GM23338 (cell line): ENCODE measurements at regions not wholly inside any gene's neighbourhood (a gene's known extent, or its start where the extent isn't known, plus 50 kb on each side); places are given as distances from the start of the nearest gene placed in this dataset.
"Not testable (repeated sequence)": the region's sequence is repeated elsewhere in the genome, so short reads cannot be mapped to it uniquely, and the experiment has no call there.

ENCODE experiments used
- ATAC-seq: fragments of 200-7000 bp; cut with Tn5 transposase; 3 replicates; pipeline ENCODE4 v1.9.1; 2020
- DNase-seq: peaks from one replicate; pipeline ENCODE4 v3.0.0-alpha.2; 2015; ENCODE audit warnings: low spot score
- H2AFZ ChIP-seq: fragments of 200-600 bp; sonication (generic); 2 replicates; pipeline ENCODE4 v1.8.0; 2016; ENCODE audit warnings: antibody characterized with exemption, mild to moderate bottlenecking, moderate library complexity
- H3F3A ChIP-seq: fragments of 200-600 bp; sonication (generic); replicated peaks from 2 replicates; pipeline ENCODE4 v1.8.0; 2017; ENCODE audit warnings: antibody characterized with exemption, mixed run types, low read depth
- H3K27ac ChIP-seq: fragments of 200-600 bp; sonication (generic); 2 replicates; pipeline ENCODE4 v1.6.1; 2016; ENCODE audit warnings: low read depth
- H3K27me3 ChIP-seq: fragments of 200-600 bp; sonication (generic); 2 replicates; pipeline ENCODE4 v1.8.0; 2016; ENCODE audit warnings: mild to moderate bottlenecking, mixed run types, moderate library complexity; ENCODE audit not compliant: insufficient read depth
- H3K36me3 ChIP-seq: fragments of 200-600 bp; sonication (generic); 2 replicates; pipeline ENCODE4 v1.8.0; 2016; ENCODE audit warnings: mild to moderate bottlenecking; ENCODE audit not compliant: insufficient read depth
- H3K4me1 ChIP-seq: fragments of 200-600 bp; sonication (generic); 2 replicates; pipeline ENCODE4 v1.8.0; 2016; ENCODE audit warnings: mild to moderate bottlenecking, moderate library complexity; ENCODE audit not compliant: insufficient read depth
- H3K4me2 ChIP-seq: fragments of 200-600 bp; sonication (generic); 2 replicates; pipeline ENCODE4 v1.7.1; 2017; ENCODE audit warnings: mixed run types
- H3K4me3 ChIP-seq: fragments of 200-600 bp; sonication (generic); 2 replicates; pipeline ENCODE4 v1.6.1; 2016; ENCODE audit warnings: mixed run types
- H3K79me2 ChIP-seq: fragments of 200-600 bp; sonication (generic); replicated peaks from 2 replicates; pipeline ENCODE4 v1.8.0; 2017; ENCODE audit warnings: mild to moderate bottlenecking; ENCODE audit not compliant: insufficient read depth
- H3K9me2 ChIP-seq: fragments of 200-600 bp; sonication (generic); 2 replicates; pipeline ENCODE4 v1.8.0; 2017; ENCODE audit not compliant: insufficient read depth
- H4K20me1 ChIP-seq: fragments of 200-600 bp; sonication (generic); replicated peaks from 2 replicates; pipeline ENCODE4 v1.8.0; 2017; ENCODE audit warnings: mild to moderate bottlenecking; ENCODE audit not compliant: insufficient read depth
- H3K27ac Mint-ChIP-seq: 2 replicates; pipeline ENCODE4 v1.8.0; 2020; ENCODE audit warnings: inconsistent platforms, mild to moderate bottlenecking, moderate library complexity, mixed read lengths
- H3K27me3 Mint-ChIP-seq: 3 replicates; pipeline ENCODE4 v1.8.0; 2022; ENCODE audit warnings: low read depth, mild to moderate bottlenecking, moderate library complexity, mixed read lengths, inconsistent platforms; ENCODE audit not compliant: insufficient read depth, poor library complexity
- H3K36me3 Mint-ChIP-seq: 3 replicates; pipeline ENCODE4 v1.8.0; 2021; ENCODE audit warnings: low read depth, mild to moderate bottlenecking, inconsistent platforms, moderate library complexity, mixed read lengths
- H3K4me1 Mint-ChIP-seq: 3 replicates; pipeline ENCODE4 v1.8.0; 2020; ENCODE audit warnings: mild to moderate bottlenecking, inconsistent platforms, mixed read lengths
- H3K4me3 Mint-ChIP-seq: 3 replicates; pipeline ENCODE4 v1.8.0; 2021; ENCODE audit warnings: moderate library complexity, mild to moderate bottlenecking, inconsistent platforms, mixed read lengths
- H3K9me3 Mint-ChIP-seq: 3 replicates; pipeline ENCODE4 v1.8.0; 2020; ENCODE audit warnings: moderate library complexity, mild to moderate bottlenecking, inconsistent platforms, mixed read lengths
- CREB1 ChIP-seq: fragments of 250-450 bp; sonication (Bioruptor Pico); IDR thresholded peaks from 2 replicates; pipeline ENCODE4 v1.5.0; 2020; ENCODE audit warnings: low read depth, mild to moderate bottlenecking, moderate library complexity
- EZH2 ChIP-seq: fragments of 200-600 bp; sonication (generic); IDR thresholded peaks from one replicate; pipeline ENCODE4 v1.8.0; 2017; ENCODE audit warnings: antibody characterized with exemption, mild to moderate bottlenecking, low read depth; ENCODE audit not compliant: unreplicated experiment
- EZH2phosphoT487 ChIP-seq: fragments of 200-600 bp; sonication (generic); IDR thresholded peaks from one replicate; pipeline ENCODE4 v1.8.1; 2018; ENCODE audit warnings: antibody characterized with exemption; ENCODE audit not compliant: unreplicated experiment
- JUNB ChIP-seq: IDR thresholded peaks from one replicate; pipeline ENCODE4 v1.6.1; 2016; ENCODE audit warnings: antibody characterized with exemption; ENCODE audit not compliant: unreplicated experiment
- POLR2AphosphoS5 ChIP-seq: IDR thresholded peaks from 2 replicates; pipeline ENCODE4 v1.6.1; 2016; ENCODE audit warnings: antibody characterized with exemption, low read depth
- STAT1 ChIP-seq: IDR thresholded peaks from one replicate; pipeline ENCODE4 v1.6.1; 2016; ENCODE audit warnings: antibody characterized with exemption; ENCODE audit not compliant: unreplicated experiment
- ZNF331 ChIP-seq: fragments of 250-450 bp; sonication (Bioruptor Pico); IDR thresholded peaks from 2 replicates; pipeline ENCODE4 v1.5.0; 2020; ENCODE audit warnings: low read depth, mild to moderate bottlenecking, moderate library complexity
- TF ChIP-seq, protein P1 (sequence below): IDR thresholded peaks from 2 replicates; pipeline ENCODE4 v1.6.1; 2016; ENCODE audit warnings: antibody characterized with exemption
- TF ChIP-seq, protein P2 (sequence below): fragments of 250-450 bp; sonication (Bioruptor Pico); IDR thresholded peaks from 2 replicates; pipeline ENCODE4 v1.5.0; 2020; ENCODE audit warnings: mild to moderate bottlenecking, moderate library complexity
- TF ChIP-seq, protein P3 (sequence below): IDR thresholded peaks from one replicate; pipeline ENCODE4 v1.6.1; 2018; ENCODE audit warnings: antibody characterized with exemption; ENCODE audit not compliant: unreplicated experiment

DNA sequence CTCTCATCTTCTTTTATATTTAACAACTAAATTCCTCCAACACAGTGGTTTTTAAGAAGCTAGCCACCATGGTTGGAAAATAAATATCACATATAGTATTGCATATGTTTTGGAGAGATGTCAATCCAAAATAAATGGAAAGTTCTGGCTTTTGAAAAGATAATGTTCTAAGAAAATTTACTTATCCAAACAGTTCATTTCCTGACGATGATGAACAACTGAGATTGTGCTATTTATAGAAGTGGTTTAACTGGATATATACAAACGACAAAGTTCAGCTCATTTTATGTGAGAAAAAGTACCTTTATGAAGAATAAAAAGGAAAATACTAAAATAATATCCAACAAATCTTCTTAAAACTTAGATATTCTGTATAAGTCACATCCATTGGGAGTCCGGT is 174.7 kb downstream of the MZT1 start (continued):
- no peak for TF ChIP-seq EZH2
- no peak for TF ChIP-seq EZH2phosphoT487
- no peak for TF ChIP-seq JUNB
- TF ChIP-seq, protein P1, sequence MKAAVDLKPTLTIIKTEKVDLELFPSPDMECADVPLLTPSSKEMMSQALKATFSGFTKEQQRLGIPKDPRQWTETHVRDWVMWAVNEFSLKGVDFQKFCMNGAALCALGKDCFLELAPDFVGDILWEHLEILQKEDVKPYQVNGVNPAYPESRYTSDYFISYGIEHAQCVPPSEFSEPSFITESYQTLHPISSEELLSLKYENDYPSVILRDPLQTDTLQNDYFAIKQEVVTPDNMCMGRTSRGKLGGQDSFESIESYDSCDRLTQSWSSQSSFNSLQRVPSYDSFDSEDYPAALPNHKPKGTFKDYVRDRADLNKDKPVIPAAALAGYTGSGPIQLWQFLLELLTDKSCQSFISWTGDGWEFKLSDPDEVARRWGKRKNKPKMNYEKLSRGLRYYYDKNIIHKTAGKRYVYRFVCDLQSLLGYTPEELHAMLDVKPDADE: no peak
- TF ChIP-seq STAT1: no peak

DNA sequence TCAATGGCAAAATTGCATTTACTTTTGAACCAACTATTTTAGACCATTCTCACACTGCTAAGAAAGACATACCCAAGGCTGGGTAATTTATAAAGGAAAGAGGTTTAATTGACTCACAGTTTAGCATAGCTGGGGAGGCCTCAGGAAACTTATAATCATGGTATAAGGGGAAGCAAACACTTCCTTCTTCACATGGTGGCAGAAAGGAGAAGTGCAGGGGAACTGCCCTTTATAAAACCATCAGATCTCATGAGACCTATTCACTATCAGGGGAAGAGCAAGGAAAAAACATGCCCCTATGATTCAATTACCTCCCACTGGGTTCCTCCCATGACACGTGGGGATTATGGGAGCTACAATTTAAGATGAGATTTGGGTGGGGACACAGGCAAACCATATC is 181.5 kb downstream of the MZT1 start:
- not testable (repeated sequence) for ATAC-seq, H3K4me3 Mint-ChIP-seq, H3K27ac Mint-ChIP-seq, H3K27me3 Mint-ChIP-seq, H3K36me3 ChIP-seq, H3K4me3 ChIP-seq, H3K9me2 ChIP-seq, H4K20me1 ChIP-seq, H2AFZ ChIP-seq, DNase-seq, H3K4me1 Mint-ChIP-seq, H3K27ac ChIP-seq, H3K27me3 ChIP-seq, H3K4me1 ChIP-seq, H3F3A ChIP-seq, H3K79me2 ChIP-seq, H3K36me3 Mint-ChIP-seq, H3K9me3 Mint-ChIP-seq, H3K4me2 ChIP-seq

DNA sequence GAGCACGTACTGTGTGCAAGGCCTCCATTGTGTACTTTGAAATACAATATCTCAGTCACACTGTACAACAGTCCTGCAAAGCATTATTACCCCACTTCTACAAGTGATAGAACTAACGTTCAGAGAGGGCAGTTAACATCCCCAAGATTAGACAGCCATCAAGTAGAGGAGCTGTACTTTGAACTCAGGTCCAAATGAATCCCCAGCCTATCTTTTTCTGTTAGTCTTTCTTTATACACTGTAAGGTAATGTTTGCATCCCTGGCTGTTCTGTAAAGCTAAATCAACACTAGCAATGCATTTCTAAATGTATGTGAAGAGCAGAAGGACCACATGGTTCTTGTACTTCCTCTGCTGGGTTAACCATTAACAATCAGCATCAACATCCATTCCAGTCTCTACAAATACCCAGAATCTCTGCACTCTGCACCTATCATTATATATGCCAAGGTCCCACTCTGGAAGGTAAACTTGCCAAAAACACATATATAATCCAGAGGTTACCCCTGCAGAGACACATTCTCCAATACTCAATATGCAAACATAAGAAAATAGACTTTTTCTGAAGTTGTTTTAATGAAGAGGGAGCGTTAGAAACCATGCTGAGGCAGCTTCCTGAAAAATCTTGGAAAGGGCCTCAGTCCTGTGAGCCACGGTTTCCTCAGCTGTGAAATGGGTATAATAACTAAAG is 182.3 kb downstream of the MZT1 start:
- Mint-ChIP-seq H3K27ac (no peak overlapping the region), H3K36me3 (no peaks in the 10 kb centered on the region), H3K9me3 (no peaks in the 10 kb centered on the region), H3K27me3 (no peaks in the 10 kb centered on the region), H3K4me1 (no peaks in the 10 kb centered on the region), H3K4me3 (no peak overlapping the region)
- Histone ChIP-seq H3K4me3 (no peak overlapping the region), H3K27me3 (no peaks in the 10 kb centered on the region), H3K9me2 (no peaks in the 10 kb centered on the region), H3K36me3 (no peaks in the 10 kb centered on the region), H2AFZ (no peak overlapping the region), H3K4me2 (no peak overlapping the region), H3K27ac (no peak overlapping the region), H3F3A (no peaks in the 10 kb centered on the region), H3K79me2 (no peaks in the 10 kb centered on the region), H3K4me1 (no peaks in the 10 kb centered on the region), H4K20me1 (no peaks in the 10 kb centered on the region)
- no peak for DNase-seq
- no peak for ATAC-seq
- TF ChIP-seq CREB1 (CRISPR knock-in tag) (no peak), EZH2phosphoT487 (no peak), EZH2 (no peak), ZNF331 (CRISPR knock-in tag) (no peak), POLR2AphosphoS5 (no peak)
- TF ChIP-seq, protein P2, sequence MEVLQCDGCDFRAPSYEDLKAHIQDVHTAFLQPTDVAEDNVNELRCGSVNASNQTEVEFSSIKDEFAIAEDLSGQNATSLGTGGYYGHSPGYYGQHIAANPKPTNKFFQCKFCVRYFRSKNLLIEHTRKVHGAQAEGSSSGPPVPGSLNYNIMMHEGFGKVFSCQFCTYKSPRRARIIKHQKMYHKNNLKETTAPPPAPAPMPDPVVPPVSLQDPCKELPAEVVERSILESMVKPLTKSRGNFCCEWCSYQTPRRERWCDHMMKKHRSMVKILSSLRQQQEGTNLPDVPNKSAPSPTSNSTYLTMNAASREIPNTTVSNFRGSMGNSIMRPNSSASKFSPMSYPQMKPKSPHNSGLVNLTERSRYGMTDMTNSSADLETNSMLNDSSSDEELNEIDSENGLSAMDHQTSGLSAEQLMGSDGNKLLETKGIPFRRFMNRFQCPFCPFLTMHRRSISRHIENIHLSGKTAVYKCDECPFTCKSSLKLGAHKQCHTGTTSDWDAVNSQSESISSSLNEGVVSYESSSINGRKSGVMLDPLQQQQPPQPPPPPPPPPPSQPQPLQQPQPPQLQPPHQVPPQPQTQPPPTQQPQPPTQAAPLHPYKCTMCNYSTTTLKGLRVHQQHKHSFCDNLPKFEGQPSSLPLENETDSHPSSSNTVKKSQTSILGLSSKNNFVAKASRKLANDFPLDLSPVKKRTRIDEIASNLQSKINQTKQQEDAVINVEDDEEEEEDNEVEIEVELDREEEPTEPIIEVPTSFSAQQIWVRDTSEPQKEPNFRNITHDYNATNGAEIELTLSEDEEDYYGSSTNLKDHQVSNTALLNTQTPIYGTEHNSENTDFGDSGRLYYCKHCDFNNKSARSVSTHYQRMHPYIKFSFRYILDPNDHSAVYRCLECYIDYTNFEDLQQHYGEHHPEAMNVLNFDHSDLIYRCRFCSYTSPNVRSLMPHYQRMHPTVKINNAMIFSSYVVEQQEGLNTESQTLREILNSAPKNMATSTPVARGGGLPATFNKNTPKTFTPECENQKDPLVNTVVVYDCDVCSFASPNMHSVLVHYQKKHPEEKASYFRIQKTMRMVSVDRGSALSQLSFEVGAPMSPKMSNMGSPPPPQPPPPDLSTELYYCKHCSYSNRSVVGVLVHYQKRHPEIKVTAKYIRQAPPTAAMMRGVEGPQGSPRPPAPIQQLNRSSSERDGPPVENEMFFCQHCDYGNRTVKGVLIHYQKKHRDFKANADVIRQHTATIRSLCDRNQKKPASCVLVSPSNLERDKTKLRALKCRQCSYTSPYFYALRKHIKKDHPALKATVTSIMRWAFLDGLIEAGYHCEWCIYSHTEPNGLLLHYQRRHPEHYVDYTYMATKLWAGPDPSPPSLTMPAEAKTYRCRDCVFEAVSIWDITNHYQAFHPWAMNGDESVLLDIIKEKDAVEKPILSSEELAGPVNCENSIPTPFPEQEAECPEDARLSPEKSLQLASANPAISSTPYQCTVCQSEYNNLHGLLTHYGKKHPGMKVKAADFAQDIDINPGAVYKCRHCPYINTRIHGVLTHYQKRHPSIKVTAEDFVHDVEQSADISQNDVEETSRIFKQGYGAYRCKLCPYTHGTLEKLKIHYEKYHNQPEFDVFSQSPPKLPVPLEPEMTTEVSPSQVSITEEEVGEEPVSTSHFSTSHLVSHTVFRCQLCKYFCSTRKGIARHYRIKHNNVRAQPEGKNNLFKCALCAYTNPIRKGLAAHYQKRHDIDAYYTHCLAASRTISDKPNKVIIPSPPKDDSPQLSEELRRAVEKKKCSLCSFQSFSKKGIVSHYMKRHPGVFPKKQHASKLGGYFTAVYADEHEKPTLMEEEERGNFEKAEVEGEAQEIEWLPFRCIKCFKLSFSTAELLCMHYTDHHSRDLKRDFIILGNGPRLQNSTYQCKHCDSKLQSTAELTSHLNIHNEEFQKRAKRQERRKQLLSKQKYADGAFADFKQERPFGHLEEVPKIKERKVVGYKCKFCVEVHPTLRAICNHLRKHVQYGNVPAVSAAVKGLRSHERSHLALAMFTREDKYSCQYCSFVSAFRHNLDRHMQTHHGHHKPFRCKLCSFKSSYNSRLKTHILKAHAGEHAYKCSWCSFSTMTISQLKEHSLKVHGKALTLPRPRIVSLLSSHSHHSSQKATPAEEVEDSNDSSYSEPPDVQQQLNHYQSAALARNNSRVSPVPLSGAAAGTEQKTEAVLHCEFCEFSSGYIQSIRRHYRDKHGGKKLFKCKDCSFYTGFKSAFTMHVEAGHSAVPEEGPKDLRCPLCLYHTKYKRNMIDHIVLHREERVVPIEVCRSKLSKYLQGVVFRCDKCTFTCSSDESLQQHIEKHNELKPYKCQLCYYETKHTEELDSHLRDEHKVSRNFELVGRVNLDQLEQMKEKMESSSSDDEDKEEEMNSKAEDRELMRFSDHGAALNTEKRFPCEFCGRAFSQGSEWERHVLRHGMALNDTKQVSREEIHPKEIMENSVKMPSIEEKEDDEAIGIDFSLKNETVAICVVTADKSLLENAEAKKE (CRISPR knock-in tag): no peak
- TF ChIP-seq, protein P3, sequence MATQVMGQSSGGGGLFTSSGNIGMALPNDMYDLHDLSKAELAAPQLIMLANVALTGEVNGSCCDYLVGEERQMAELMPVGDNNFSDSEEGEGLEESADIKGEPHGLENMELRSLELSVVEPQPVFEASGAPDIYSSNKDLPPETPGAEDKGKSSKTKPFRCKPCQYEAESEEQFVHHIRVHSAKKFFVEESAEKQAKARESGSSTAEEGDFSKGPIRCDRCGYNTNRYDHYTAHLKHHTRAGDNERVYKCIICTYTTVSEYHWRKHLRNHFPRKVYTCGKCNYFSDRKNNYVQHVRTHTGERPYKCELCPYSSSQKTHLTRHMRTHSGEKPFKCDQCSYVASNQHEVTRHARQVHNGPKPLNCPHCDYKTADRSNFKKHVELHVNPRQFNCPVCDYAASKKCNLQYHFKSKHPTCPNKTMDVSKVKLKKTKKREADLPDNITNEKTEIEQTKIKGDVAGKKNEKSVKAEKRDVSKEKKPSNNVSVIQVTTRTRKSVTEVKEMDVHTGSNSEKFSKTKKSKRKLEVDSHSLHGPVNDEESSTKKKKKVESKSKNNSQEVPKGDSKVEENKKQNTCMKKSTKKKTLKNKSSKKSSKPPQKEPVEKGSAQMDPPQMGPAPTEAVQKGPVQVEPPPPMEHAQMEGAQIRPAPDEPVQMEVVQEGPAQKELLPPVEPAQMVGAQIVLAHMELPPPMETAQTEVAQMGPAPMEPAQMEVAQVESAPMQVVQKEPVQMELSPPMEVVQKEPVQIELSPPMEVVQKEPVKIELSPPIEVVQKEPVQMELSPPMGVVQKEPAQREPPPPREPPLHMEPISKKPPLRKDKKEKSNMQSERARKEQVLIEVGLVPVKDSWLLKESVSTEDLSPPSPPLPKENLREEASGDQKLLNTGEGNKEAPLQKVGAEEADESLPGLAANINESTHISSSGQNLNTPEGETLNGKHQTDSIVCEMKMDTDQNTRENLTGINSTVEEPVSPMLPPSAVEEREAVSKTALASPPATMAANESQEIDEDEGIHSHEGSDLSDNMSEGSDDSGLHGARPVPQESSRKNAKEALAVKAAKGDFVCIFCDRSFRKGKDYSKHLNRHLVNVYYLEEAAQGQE: no peak
